Gastroesophageal sphincter (tissue), 3 donors: ENCODE measurements at regions not wholly inside any gene's neighbourhood (a gene's known extent, or its start where the extent isn't known, plus 50 kb on each side); places are given as distances from the start of the nearest gene placed in this dataset.

Experiments
- CTCF ChIP-seq, 4 experiments: fragments of 200-600 bp in 2 of 4; fragments of 450-650 bp in 2 of 4; sonication (generic) in 1 of 4; IDR thresholded peaks; one replicate each; pipeline ENCODE4 v1.5.1; 2017 to 2019; ENCODE audit warnings: antibody characterized with exemption in 4 of 4, mild to moderate bottlenecking in 2 of 4, moderate library complexity in 2 of 4
- POLR2A ChIP-seq, 2 donors: fragments of 450-650 bp; IDR thresholded peaks; one replicate each; pipeline ENCODE4 v1.6.1; 2017; ENCODE audit warnings: antibody characterized with exemption in 2 of 2, mild to moderate bottlenecking in 2 of 2, moderate library complexity in 1 of 2

DNA sequence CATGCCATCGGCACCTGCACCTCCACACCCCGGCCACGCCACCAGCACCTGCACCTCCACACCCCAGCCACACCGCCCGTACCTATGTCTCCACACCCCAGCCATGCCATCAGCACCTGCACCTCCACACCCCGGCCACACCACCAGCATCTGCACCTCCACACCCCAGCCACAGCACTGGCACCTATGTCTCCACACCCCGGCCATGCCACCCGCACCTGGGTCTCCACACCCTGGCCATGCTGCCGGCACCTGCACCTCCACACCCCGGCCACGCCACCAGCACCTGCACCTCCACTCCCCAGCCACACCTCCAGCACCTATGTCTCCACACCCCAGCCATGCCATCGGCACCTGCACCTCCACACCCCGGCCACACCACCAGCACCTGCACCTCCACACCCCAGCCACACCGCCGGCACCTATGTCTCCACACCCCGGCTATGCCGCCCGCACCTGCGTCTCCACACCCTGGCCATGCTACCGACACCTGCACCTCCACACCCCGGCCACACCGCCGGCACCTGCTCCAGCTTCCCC, 390.3 kb upstream of the MYT1L start:
- TF ChIP-seq POLR2A (IDR thresholded peaks at IDR 0.05) (no peak), CTCF (IDR thresholded peaks at IDR 0.05) (no peak)
